Gastroesophageal sphincter (tissue), 4 donors: ENCODE measurements at regions not wholly inside any gene's neighbourhood (a gene's known extent, or its start where the extent isn't known, plus 50 kb on each side); places are given as distances from the start of the nearest gene placed in this dataset.

ENCODE experiments used
- ATAC-seq: fragments of 150-250 bp; one replicate; pipeline ENCODE4 v1.9.1; 2016; ENCODE audit warnings: mild to moderate bottlenecking, moderate library complexity
- H3K27ac ChIP-seq, 4 donors: fragments of 200-600 bp; sonication (generic) in 3 of 4; 1 replicate in 3 of 4; 2 replicates in 1 of 4; pipeline ENCODE4 v1.5.1; 2016 to 2019
- H3K27me3 ChIP-seq: fragments of 200-600 bp; sonication (generic); one replicate; pipeline ENCODE4 v1.5.1; 2019
- H3K36me3 ChIP-seq, 2 donors: fragments of 200-600 bp; sonication (generic); one replicate each; pipeline ENCODE4 v1.5.1; 2019; ENCODE audit warnings: control low read depth in 1 of 2
- H3K4me1 ChIP-seq, 3 donors: fragments of 200-600 bp; sonication (generic); 1 replicate in 2 of 3; 2 replicates in 1 of 3; pipeline ENCODE4 v1.5.1; 2016 to 2019; ENCODE audit warnings: control low read depth in 2 of 3
- H3K4me3 ChIP-seq, 2 donors: fragments of 200-600 bp; sonication (generic); one replicate each; pipeline ENCODE4 v1.5.1; 2019; ENCODE audit warnings: mild to moderate bottlenecking in 1 of 2, moderate library complexity in 1 of 2
- H3K9me3 ChIP-seq, 3 donors: fragments of 200-600 bp; sonication (generic); one replicate each; pipeline ENCODE4 v1.5.1; 2017 to 2019; ENCODE audit warnings: control low read depth in 2 of 3
- CTCF ChIP-seq, 4 experiments: fragments of 200-600 bp in 2 of 4; fragments of 450-650 bp in 2 of 4; sonication (generic) in 1 of 4; IDR thresholded peaks; one replicate each; pipeline ENCODE4 v1.5.1; 2017 to 2019; ENCODE audit warnings: antibody characterized with exemption in 4 of 4, mild to moderate bottlenecking in 2 of 4, moderate library complexity in 2 of 4
- EP300 ChIP-seq: sonication (generic); formaldehyde crosslinking; IDR thresholded peaks from one replicate; pipeline ENCODE4 v1.6.1; 2017; ENCODE audit warnings: antibody characterized with exemption, mild to moderate bottlenecking
- POLR2A ChIP-seq, 2 donors: fragments of 450-650 bp; IDR thresholded peaks; one replicate each; pipeline ENCODE4 v1.6.1; 2017; ENCODE audit warnings: antibody characterized with exemption in 2 of 2, mild to moderate bottlenecking in 2 of 2, moderate library complexity in 1 of 2
- POLR2AphosphoS5 ChIP-seq: sonication (generic); formaldehyde crosslinking; IDR thresholded peaks from one replicate; pipeline ENCODE4 v1.6.1; 2017; ENCODE audit warnings: antibody characterized with exemption
- WGBS, 2 donors: methylation state at CpG; one replicate each; pipeline ENCODE4 v1.1.5; 2018; ENCODE audit warnings: low coverage in 1 of 2; 5-methylcytosine and 5-hydroxymethylcytosine counted together

GRCh38 chr9:74277532-74277931, 219.6 kb upstream of the RORB start:
- Histone ChIP-seq H3K9me3 (no peaks in the 10 kb centered on the region), H3K27me3 (no peaks in the 10 kb centered on the region), H3K36me3 (no peaks in the 10 kb centered on the region), H3K27ac (no peak overlapping the region), H3K4me3 (no peak overlapping the region), H3K4me1 (no peaks in the 10 kb centered on the region)
- ATAC-seq, result no peak
- TF ChIP-seq EP300 (no peak), POLR2A (IDR thresholded peaks at IDR 0.05) (no peak), CTCF (IDR thresholded peaks at IDR 0.05) (no peak), POLR2AphosphoS5 (no peak)
- WGBS, 2 donors, result 50 to 75% methylated on average over 2 to 3 of the region's 3 CpGs

- H3K36me3 ChIP-seq, result no peaks in the 10 kb centered on the region
- ATAC-seq, result no peak
- no peak overlapping the region for H3K27ac ChIP-seq
- no peak for TF ChIP-seq POLR2A (IDR thresholded peaks at IDR 0.05)
- TF ChIP-seq CTCF (IDR thresholded peaks at IDR 0.05), result no peak
- no peak for TF ChIP-seq EP300
- no peak for TF ChIP-seq POLR2AphosphoS5
- no peak overlapping the region for H3K4me3 ChIP-seq
- no peaks in the 10 kb centered on the region for H3K9me3 ChIP-seq
- no peaks in the 10 kb centered on the region for H3K27me3 ChIP-seq
- 100% methylated on average over 1 of the region's 1 CpG; no CpG with 5 or more reads in 1 of the 2 donors for WGBS, 2 donors
- no peaks in the 10 kb centered on the region for H3K4me1 ChIP-seq
Observed at GRCh38 chr9:74281674-74282073, 215.5 kb upstream of the RORB start.

GRCh38 chr9:74282526-74283253, 214.4 kb upstream of the RORB start:
- Histone ChIP-seq H3K9me3 (no peaks in the 10 kb centered on the region), H3K27ac (no peak overlapping the region), H3K4me3 (no peak overlapping the region), H3K36me3 (no peaks in the 10 kb centered on the region), H3K27me3 (no peaks in the 10 kb centered on the region), H3K4me1 (no peaks in the 10 kb centered on the region)
- TF ChIP-seq POLR2A (IDR thresholded peaks at IDR 0.05) (no peak), CTCF (IDR thresholded peaks at IDR 0.05) (no peak), EP300 (no peak), POLR2AphosphoS5 (no peak)
- ATAC-seq, result no peak
- 0 to 56% methylated on average over 1 of the region's 1 CpG for WGBS, 2 donors

GRCh38 chr9:74284581-74285450, 212.3 kb upstream of the RORB start:
- H3K4me3 ChIP-seq, result no peak overlapping the region
- H3K4me1 ChIP-seq, result no peaks in the 10 kb centered on the region
- H3K9me3 ChIP-seq, result no peaks in the 10 kb centered on the region
- H3K27ac ChIP-seq, result no peak overlapping the region
- no peaks in the 10 kb centered on the region for H3K36me3 ChIP-seq
- no peak for ATAC-seq
- H3K27me3 ChIP-seq, result no peaks in the 10 kb centered on the region
- TF ChIP-seq CTCF (IDR thresholded peaks at IDR 0.05) (no peak), POLR2AphosphoS5 (no peak), EP300 (no peak), POLR2A (IDR thresholded peaks at IDR 0.05) (no peak)
- WGBS, 2 donors, result 32 to 36% methylated on average over 11 of the region's 11 CpGs
